ENCODE measurements at regions not wholly inside any gene's neighbourhood (a gene's known extent, or its start where the extent isn't known, plus 50 kb on each side); places are given as distances from the start of the nearest gene placed in this dataset.

GRCh38 chr2:9137379-9138150 is 69.0 kb upstream of the ASAP2 start:
- DNase-seq (ENCODE audit: low read depth in 2 of 2), result no peak

GRCh38 chr2:9135822-9136558 is 70.6 kb upstream of the ASAP2 start:
- DNase-seq (ENCODE audit: low read depth in 2 of 2), result no peak

DNA sequence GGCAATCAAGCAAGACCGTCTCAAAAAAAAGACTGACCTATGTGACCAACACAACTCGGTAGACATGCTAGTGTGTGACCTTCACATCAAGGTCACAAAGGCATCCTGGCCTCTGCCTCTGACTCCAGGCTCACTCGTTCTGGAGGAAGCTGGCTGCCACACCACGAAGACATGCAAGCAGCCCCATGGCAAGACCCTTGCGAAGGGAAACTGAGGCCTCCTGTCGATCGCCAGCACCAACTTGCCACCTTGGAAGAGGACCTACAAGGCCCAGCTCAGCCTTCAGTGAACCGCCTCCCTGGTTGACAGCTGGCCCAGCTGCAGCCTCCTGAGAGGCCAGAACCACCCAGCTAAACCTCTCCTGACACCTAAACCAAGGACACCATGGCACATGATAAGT is 79.3 kb upstream of the ASAP2 start:
- no peak for DNase-seq (ENCODE audit: low read depth in 2 of 2)

DNA sequence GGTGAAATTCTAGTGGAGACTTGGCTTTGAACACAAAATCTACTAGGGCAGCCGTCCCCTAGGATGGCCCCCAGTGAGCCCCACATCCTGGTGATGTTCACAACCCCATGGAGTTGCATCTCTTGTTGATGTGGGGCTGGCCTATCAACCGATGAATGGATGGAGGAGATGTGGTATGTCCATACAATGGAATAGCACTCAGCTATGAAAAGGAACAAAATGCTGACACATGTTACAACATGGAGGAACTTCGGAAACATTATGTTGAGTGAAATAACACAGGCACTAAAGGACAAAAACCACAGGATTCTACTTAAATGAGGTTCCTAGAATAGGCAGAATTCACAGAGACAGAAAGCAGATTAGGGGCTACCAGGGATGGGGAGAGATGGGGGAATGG is 80.1 kb upstream of the ASAP2 start:
- no peak for DNase-seq (ENCODE audit: low read depth in 2 of 2)

DNA sequence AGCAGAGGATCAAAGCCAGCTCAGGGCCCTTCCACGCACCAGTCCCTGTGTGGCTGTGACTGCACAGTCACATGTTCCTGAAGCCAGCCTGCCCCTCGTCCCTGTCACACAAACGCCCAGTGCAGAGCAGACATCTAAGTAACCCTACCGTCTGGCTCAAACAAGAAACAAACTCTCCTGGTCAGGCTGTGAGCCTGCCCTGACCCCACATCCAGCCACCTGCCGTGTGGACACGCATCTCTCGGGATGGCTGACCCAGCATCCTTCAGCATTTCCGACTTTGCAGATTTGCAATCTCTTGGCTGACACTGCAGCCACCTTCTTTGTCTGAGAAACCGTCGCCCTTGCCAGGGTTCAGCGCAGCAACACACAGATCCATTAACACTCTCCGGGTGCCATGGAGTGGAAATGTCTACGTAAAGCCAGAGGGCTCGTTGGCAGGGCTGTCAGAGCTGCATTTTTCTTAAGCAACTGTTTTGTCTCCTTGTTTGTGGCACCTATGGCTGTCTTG is 82.3 kb upstream of the ASAP2 start:
- DNase-seq (ENCODE audit: low read depth in 2 of 2), result no peak

DNA sequence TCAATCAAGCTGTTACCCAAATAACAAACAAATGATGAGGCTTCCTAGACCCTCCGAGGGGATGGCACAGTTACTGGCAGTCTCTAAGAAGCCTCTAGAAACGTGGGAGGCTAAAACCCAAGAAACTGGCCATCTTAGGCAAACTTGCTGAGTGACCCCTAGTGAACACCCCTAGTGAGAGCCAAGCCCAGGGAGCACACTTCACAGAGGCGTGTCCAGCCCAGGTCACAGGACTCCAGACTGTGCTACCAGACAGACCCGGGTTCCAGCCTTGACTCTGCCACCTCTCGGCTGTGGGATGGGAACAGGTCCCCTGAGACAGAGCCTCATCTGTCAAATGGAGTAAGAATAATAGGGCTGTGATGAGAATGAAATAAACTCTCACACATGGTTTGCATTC is 83.5 kb upstream of the ASAP2 start:
- no peak for DNase-seq (ENCODE audit: low read depth in 2 of 2)

DNA sequence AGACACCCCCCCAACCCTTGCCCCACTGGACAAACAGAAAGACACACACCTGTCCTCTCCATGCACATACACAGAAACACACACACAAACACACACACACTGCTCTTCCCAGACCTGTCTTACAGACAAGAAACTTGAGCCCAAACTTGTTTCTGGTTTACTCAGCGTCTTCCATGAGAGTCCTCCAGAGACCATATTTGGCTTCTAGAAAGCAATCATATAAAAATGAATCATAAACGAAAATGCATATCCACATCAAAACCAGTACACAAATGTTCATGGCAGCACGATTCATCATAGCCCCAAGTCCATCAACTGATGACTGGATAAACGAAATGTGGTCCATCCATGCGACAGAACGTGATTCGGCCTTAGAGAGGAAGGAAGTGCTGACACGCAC is 84.2 kb upstream of the ASAP2 start:
- no peak for DNase-seq (ENCODE audit: low read depth in 2 of 2)

- no peak for DNase-seq (ENCODE audit: low read depth in 2 of 2)
Observed at GRCh38 chr2:9118383-9118960, 88.1 kb upstream of the ASAP2 start.

- DNase-seq (ENCODE audit: low read depth in 2 of 2), result no peak
Observed at GRCh38 chr2:9115229-9115628, 91.4 kb upstream of the ASAP2 start.

DNA sequence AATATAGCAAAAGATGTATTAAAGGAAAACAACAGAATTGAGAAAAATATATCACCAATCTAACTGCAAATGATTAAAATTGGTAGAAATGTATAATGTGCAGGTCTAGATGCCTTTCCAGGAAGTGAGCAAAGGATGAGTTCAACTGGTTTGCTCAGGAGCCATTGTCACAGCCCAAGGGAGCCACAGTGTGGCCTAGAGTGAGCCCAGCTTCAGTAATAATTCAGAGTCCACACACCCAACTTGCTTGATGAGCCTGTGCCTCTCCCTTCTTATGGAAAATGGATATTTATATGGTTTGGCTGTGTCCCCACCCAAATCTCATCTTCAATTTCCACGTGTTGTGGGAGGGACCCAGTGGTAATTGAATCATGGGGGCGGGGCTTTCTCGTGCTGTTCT is 92.2 kb upstream of the ASAP2 start:
- no peak for DNase-seq (ENCODE audit: low read depth in 2 of 2)

- DNase-seq (ENCODE audit: low read depth in 2 of 2), result no peak
Observed at GRCh38 chr2:9113916-9114315, 92.7 kb upstream of the ASAP2 start.

- DNase-seq (ENCODE audit: low read depth in 2 of 2), result no peak
Observed at GRCh38 chr2:9113262-9113661, 93.3 kb upstream of the ASAP2 start.

GRCh38 chr2:9112079-9112721 is 94.4 kb upstream of the ASAP2 start:
- no peak for DNase-seq (ENCODE audit: low read depth in 2 of 2)

DNA sequence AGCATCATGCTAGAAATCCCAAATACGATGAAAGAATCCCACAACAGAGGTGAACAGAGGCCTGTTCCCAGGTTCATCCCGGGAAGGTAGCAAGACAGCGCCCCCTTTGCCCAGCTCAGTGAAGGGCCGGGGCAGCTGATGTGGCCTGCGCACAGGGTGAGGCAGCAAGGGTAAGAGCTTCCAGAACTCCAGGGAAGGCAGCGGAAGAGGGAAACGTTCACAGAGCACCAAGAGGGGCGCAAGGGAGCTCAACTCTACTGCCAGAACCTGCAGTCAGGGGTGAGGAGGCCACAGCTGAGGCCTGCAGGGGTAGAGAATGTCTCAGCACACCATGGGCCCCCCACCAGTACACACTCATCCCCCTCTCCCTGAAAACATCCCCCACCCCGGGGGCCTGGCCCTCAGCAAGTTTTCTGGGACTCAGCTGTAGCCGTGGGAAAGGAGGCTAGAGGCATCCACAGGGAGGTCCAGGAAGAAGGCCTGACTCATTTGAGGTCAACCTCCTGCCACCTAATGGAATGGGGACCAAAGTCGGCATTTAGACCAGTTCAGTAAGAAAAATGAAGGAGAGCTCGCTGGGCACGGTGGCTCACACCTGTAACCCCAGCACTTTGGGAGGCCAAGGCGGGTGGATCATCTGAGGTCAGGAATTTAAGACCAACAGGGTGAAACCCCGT is 95.6 kb upstream of the ASAP2 start:
- no peak for DNase-seq (ENCODE audit: low read depth in 2 of 2)

DNA sequence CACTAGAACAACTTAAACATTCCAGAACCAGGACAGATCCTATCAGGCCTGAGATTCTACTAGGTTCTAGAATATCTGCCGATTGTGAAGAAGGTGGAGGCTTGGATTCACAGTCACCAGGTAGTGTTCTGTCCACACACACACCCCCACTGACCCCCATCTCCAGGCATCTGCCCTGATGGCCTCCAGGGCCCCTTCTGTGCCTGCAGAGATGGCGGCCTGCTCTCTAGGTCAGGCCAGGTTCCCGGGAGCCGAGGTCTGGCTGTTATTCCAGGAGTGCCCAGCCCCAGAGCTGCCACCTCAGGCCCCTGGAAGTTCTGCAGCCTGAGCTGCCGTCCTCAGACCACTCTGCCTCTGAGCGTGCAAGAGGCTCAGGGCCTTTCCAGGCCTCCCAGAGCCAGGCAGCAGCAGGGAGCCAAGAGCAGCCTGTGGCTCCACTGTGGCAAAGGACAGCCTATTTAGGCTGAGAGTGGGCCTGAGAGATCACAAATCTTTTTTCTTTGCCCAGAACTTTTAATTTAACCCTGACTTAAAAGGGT is 96.2 kb upstream of the ASAP2 start:
- DNase-seq (ENCODE audit: low read depth in 2 of 2), result no peak

- DNase-seq (ENCODE audit: low read depth in 2 of 2), result no peak
Observed at GRCh38 chr2:9109871-9110270, 96.7 kb upstream of the ASAP2 start.

GRCh38 chr2:9108210-9108967 is 98.2 kb upstream of the ASAP2 start:
- no peak for DNase-seq (ENCODE audit: low read depth in 2 of 2)

GRCh38 chr2:9107168-9108025 is 99.2 kb upstream of the ASAP2 start:
- DNase-seq (ENCODE audit: low read depth in 2 of 2), result no peak

- DNase-seq (ENCODE audit: low read depth in 2 of 2), result no peak
Observed at GRCh38 chr2:9106338-9107167, 100.1 kb upstream of the ASAP2 start.

Measured in stimulated activated CD8-positive, alpha-beta memory T cell treated with anti-CD3 and anti-CD28 coated beads, Interleukin-7, amount 100 ng/mL, for 4 hours (primary cell).